ENCODE measurements at regions not wholly inside any gene's neighbourhood (a gene's known extent, or its start where the extent isn't known, plus 50 kb on each side); places are given as distances from the start of the nearest gene placed in this dataset.

- DNase-seq (no peak), ATAC-seq (ENCODE audit: poor library complexity) (no peak)
- no peaks in the 10 kb centered on the region for H3K9me3 Mint-ChIP-seq
- TF ChIP-seq, protein P1, sequence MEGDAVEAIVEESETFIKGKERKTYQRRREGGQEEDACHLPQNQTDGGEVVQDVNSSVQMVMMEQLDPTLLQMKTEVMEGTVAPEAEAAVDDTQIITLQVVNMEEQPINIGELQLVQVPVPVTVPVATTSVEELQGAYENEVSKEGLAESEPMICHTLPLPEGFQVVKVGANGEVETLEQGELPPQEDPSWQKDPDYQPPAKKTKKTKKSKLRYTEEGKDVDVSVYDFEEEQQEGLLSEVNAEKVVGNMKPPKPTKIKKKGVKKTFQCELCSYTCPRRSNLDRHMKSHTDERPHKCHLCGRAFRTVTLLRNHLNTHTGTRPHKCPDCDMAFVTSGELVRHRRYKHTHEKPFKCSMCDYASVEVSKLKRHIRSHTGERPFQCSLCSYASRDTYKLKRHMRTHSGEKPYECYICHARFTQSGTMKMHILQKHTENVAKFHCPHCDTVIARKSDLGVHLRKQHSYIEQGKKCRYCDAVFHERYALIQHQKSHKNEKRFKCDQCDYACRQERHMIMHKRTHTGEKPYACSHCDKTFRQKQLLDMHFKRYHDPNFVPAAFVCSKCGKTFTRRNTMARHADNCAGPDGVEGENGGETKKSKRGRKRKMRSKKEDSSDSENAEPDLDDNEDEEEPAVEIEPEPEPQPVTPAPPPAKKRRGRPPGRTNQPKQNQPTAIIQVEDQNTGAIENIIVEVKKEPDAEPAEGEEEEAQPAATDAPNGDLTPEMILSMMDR (IDR thresholded peaks at IDR 0.05): no peak
- H3K4me1 Mint-ChIP-seq (ENCODE audit: low read depth): no peaks in the 10 kb centered on the region
- Histone ChIP-seq H3K27ac (ENCODE audit: low read depth in 1 of 2, low read length in 2 of 2) (no peak overlapping the region), H3K36me3 (ENCODE audit: insufficient read depth, low read length) (no peaks in the 10 kb centered on the region), H3K9me3 (ENCODE audit: control insufficient read depth in 1 of 2, insufficient read depth in 1 of 2, low read length in 2 of 2) (no peaks in the 10 kb centered on the region), H3K4me1 (ENCODE audit: insufficient read depth, low read length) (no peaks in the 10 kb centered on the region), H3K4me3 (ENCODE audit: low read length) (no peak overlapping the region), H3K27me3 (ENCODE audit: control insufficient read depth in 1 of 2, insufficient read depth in 2 of 2, low read length in 2 of 2) (no peaks in the 10 kb centered on the region)
- POLR2A ChIA-PET: no interaction called here
- H3K27me3 Mint-ChIP-seq: no peaks in the 10 kb centered on the region
- intact Hi-C loops (cut with DNase I, micrococcal nuclease): no loop called here
- CTCF ChIA-PET: no interaction called here
- no peak overlapping the region for H3K27ac Mint-ChIP-seq
- no peak overlapping the region for H3K4me3 Mint-ChIP-seq
- H3K36me3 Mint-ChIP-seq (ENCODE audit: low read depth): no peaks in the 10 kb centered on the region
Measured at GRCh38 chr20:51935003-51935358, 132.7 kb upstream of the SALL4 start.

- no peak for ATAC-seq (ENCODE audit: poor library complexity)
- no peaks in the 10 kb centered on the region for H3K36me3 ChIP-seq (ENCODE audit: insufficient read depth, low read length)
- POLR2A ChIA-PET: no interaction called here
- CTCF ChIA-PET: no interaction called here
- H3K4me3 ChIP-seq (ENCODE audit: low read length): no peak overlapping the region
- Mint-ChIP-seq H3K4me3 (no peak overlapping the region), H3K27me3 (no peaks in the 10 kb centered on the region), H3K4me1 (ENCODE audit: low read depth) (no peaks in the 10 kb centered on the region), H3K36me3 (ENCODE audit: low read depth) (no peaks in the 10 kb centered on the region), H3K9me3 (no peaks in the 10 kb centered on the region), H3K27ac (no peak overlapping the region)
- intact Hi-C loops (cut with DNase I, micrococcal nuclease): no loop called here
- no peaks in the 10 kb centered on the region for H3K4me1 ChIP-seq (ENCODE audit: insufficient read depth, low read length)
- no peaks in the 10 kb centered on the region for H3K9me3 ChIP-seq (ENCODE audit: control insufficient read depth in 1 of 2, insufficient read depth in 1 of 2, low read length in 2 of 2)
- TF ChIP-seq, protein P1 (IDR thresholded peaks at IDR 0.05): no peak
- no peak overlapping the region for H3K27ac ChIP-seq (ENCODE audit: low read depth in 1 of 2, low read length in 2 of 2)
- H3K27me3 ChIP-seq (ENCODE audit: control insufficient read depth in 1 of 2, insufficient read depth in 2 of 2, low read length in 2 of 2): no peaks in the 10 kb centered on the region
- no peak for DNase-seq
Measured at GRCh38 chr20:51934301-51935002, 132.1 kb upstream of the SALL4 start.

DNA sequence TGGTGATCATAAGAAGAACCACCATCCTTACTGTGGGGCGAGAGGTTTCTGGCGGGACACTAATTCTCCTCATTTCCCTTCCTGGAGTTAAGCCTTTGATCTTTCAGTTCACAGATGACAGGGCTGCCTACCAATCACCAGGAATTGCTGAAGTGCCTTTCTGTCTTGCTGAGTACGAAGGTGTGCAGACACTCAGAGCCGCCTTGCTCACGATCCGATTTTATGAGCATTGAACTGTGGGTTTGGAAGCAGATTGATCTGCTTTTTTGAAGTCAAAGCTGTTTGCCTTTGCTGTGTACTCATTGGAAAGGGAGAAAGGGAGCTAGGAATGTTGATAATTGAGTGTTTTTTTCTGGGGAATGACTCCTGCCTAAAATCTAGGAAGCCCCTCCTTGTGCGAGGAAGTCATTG is 129.1 kb upstream of the SALL4 start:
- POLR2A ChIA-PET: no interaction called here
- Mint-ChIP-seq H3K36me3 (ENCODE audit: low read depth) (no peaks in the 10 kb centered on the region), H3K9me3 (no peaks in the 10 kb centered on the region), H3K27me3 (no peaks in the 10 kb centered on the region), H3K4me1 (ENCODE audit: low read depth) (no peaks in the 10 kb centered on the region), H3K27ac (no peak overlapping the region), H3K4me3 (no peak overlapping the region)
- peaks cover 0 to 3% of the 10 kb centered on the region in 2 experiments for H3K9me3 ChIP-seq (ENCODE audit: control insufficient read depth in 1 of 2, insufficient read depth in 1 of 2, low read length in 2 of 2)
- CTCF ChIA-PET: interaction anchor here (1.0 kb wide), 1 partner anchor 38 kb away, joined by 4 read pairs; no protein-coding TSS in a partner anchor
- H3K4me3 ChIP-seq (ENCODE audit: low read length): no peak overlapping the region
- TF ChIP-seq, protein P1 (IDR thresholded peaks at IDR 0.05): no peak
- H3K4me1 ChIP-seq (ENCODE audit: insufficient read depth, low read length): no peaks in the 10 kb centered on the region
- no peak overlapping the region for H3K27ac ChIP-seq (ENCODE audit: low read depth in 1 of 2, low read length in 2 of 2)
- H3K27me3 ChIP-seq (ENCODE audit: control insufficient read depth in 1 of 2, insufficient read depth in 2 of 2, low read length in 2 of 2): no peaks in the 10 kb centered on the region
- intact Hi-C loops (cut with DNase I, micrococcal nuclease): no loop called here
- no peak for ATAC-seq (ENCODE audit: poor library complexity)
- DNase-seq: no peak
- no peaks in the 10 kb centered on the region for H3K36me3 ChIP-seq (ENCODE audit: insufficient read depth, low read length)
